ENCODE measurements at regions not wholly inside any gene's neighbourhood (a gene's known extent, or its start where the extent isn't known, plus 50 kb on each side); places are given as distances from the start of the nearest gene placed in this dataset.
"Not testable (repeated sequence)": the region's sequence is repeated elsewhere in the genome, so short reads cannot be mapped to it uniquely, and the experiment has no call there.

DNA sequence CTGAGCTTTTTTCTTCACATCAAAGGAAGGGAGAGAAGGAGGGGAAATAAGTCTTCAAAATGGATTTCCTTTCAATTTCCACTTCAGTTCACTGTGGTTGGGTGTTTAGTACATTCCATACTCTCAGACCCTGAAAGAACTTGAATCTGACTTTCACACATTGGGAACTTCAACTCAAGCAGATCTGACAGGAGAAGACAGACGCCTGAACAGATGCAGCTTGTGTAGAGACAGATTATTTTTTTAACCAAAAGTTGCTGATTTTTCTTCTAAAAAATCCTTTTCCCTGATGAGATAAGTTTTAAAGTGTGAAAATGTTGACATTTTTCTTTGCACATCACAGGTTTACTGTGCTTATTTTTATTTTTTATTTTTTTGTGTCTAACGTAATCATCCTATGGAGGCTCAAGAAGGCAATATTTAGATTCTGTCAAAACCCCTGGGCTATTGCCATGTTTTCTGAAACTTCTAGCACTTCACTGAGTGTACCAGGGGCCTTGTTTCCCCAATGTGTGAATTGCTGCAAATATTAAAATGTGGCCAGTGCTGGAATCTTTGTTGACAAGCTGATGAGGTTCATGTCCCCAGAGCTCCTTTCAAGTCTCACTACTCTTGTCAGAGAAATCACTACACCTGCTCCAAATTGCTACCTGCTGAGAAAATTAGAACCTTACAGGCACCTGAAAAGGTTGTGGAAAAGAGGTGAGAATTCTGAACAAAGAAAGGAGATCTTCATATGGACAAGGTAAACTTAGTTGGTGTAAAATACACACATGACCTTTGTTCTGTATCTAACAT lies 214.8 kb upstream of the BTBD3 start:
- TF ChIP-seq, protein P1, sequence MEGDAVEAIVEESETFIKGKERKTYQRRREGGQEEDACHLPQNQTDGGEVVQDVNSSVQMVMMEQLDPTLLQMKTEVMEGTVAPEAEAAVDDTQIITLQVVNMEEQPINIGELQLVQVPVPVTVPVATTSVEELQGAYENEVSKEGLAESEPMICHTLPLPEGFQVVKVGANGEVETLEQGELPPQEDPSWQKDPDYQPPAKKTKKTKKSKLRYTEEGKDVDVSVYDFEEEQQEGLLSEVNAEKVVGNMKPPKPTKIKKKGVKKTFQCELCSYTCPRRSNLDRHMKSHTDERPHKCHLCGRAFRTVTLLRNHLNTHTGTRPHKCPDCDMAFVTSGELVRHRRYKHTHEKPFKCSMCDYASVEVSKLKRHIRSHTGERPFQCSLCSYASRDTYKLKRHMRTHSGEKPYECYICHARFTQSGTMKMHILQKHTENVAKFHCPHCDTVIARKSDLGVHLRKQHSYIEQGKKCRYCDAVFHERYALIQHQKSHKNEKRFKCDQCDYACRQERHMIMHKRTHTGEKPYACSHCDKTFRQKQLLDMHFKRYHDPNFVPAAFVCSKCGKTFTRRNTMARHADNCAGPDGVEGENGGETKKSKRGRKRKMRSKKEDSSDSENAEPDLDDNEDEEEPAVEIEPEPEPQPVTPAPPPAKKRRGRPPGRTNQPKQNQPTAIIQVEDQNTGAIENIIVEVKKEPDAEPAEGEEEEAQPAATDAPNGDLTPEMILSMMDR (IDR thresholded peaks at IDR 0.05; ENCODE audit: control insufficient read depth, insufficient read depth, low read depth, low read length, missing control alignments) = no peak
- no peak for DNase-seq (ENCODE audit: low read depth)
- no peak overlapping the region for H3K4me3 ChIP-seq (ENCODE audit: control insufficient read depth, low read depth, low read length)

DNA sequence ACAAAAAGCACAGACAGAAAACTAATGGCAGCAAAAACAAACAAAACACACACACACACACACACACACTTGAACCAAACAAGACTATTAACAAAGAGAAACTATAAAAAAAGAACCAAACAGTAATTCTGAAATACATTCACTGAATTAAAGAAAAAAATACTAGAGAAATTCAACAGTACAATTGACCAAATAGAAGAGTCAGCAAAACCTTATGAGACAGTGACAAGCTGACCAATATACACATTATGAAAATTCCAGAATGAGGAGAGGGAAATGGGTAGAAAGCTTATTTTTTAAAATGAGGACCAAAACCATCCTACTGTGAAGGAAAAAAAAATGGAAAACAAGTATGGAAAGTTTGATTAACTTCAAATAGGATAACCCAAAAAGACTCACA lies 212.2 kb upstream of the BTBD3 start:
- H3K4me3 ChIP-seq (ENCODE audit: control insufficient read depth, low read depth, low read length) = no peak overlapping the region
- no peak for DNase-seq (ENCODE audit: low read depth)
- TF ChIP-seq, protein P1 (IDR thresholded peaks at IDR 0.05; ENCODE audit: control insufficient read depth, insufficient read depth, low read depth, low read length, missing control alignments) = no peak

DNA sequence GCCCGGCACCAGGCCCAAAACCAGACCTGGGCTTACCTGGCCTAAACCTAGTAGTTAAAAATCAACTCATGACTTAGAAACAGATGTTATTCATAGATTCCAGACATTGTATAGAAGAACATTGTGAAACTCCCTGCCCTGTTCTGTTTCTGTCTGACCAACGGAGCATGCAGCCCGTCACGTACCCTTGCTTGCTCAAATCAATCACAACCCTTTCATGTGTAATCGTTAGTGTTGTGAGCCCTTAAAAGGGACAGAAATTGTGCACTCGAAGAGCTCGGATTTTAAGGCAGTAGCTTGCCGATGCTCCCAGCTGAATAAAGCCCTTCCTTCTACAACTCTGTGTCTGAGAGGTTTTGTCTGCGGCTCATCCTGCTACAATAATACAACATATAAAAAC lies 209.5 kb upstream of the BTBD3 start:
- DNase-seq (ENCODE audit: low read depth); H3K4me3 ChIP-seq (ENCODE audit: control insufficient read depth, low read depth, low read length): not testable (repeated sequence)

DNA sequence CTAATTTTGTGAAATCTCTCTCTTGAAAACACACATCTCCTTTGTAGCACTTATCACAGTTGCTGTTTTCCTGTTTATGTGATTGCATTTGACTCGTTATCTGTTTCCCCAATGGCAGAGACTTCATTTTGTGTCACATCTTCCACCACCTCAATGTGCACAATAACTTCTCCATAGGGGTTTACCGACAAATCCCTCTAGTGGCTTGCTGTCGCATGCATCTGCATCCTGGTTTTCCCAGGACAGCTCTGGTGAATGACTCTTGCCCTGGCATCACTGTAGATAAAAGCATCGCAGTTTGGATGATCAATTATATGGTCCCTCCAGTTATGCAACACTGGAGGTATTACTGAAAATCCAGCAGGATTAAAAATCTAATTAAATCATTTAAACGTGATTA lies 206.5 kb upstream of the BTBD3 start:
- H3K4me3 ChIP-seq (ENCODE audit: control insufficient read depth, low read depth, low read length) = no peak overlapping the region
- DNase-seq (ENCODE audit: low read depth) = no peak
- TF ChIP-seq, protein P1 (IDR thresholded peaks at IDR 0.05; ENCODE audit: control insufficient read depth, insufficient read depth, low read depth, low read length, missing control alignments) = no peak

DNA sequence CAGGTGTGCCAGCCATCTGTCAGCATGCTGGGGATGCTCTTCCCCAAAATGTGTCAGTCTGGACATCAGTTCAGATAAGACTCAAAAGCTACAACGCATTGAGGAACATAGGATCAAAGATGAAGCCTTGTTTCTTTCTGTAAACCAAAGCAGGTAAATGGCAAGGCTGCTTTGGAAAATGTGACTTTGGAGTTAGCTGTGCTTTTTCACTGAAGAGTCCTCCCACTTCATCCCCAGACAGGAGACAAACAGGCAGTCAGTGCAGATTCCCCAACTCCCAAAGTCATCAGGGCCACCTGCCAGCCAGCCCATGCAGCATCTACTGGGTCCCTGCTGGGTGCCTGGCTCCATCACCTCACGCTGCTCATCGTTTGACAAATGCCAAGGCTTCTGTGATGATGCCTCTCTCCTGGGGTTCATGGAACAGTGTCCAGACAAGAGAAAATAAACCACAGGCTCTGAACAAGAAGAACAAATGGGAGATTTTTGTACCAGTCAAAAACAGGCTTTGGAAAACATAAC lies 205.0 kb upstream of the BTBD3 start:
- TF ChIP-seq, protein P1 (IDR thresholded peaks at IDR 0.05; ENCODE audit: control insufficient read depth, insufficient read depth, low read depth, low read length, missing control alignments) = no peak
- no peak overlapping the region for H3K4me3 ChIP-seq (ENCODE audit: control insufficient read depth, low read depth, low read length)
- no peak for DNase-seq (ENCODE audit: low read depth)

DNA sequence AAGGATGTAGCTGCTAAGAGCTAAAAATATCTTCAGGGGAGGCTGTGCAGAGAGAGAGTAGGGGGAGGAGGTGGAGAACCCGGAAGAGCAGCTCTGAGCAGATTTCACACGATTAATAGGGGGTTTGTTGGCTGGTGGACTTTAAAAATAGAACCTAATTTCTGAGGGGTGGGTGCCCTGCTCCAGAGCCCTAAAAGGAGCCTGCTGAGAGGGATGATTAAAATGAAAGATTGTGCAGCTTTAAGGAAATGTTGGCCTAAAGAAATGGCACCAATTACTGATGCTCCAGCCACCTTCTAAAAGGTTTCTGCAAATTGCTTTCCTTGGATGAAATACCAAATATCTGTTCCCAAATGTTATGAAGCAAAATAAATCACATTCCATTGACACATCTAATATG lies 202.8 kb upstream of the BTBD3 start:
- H3K4me3 ChIP-seq (ENCODE audit: control insufficient read depth, low read depth, low read length) = no peak overlapping the region
- TF ChIP-seq, protein P1 (IDR thresholded peaks at IDR 0.05; ENCODE audit: control insufficient read depth, insufficient read depth, low read depth, low read length, missing control alignments) = no peak
- DNase-seq (ENCODE audit: low read depth) = no peak

DNA sequence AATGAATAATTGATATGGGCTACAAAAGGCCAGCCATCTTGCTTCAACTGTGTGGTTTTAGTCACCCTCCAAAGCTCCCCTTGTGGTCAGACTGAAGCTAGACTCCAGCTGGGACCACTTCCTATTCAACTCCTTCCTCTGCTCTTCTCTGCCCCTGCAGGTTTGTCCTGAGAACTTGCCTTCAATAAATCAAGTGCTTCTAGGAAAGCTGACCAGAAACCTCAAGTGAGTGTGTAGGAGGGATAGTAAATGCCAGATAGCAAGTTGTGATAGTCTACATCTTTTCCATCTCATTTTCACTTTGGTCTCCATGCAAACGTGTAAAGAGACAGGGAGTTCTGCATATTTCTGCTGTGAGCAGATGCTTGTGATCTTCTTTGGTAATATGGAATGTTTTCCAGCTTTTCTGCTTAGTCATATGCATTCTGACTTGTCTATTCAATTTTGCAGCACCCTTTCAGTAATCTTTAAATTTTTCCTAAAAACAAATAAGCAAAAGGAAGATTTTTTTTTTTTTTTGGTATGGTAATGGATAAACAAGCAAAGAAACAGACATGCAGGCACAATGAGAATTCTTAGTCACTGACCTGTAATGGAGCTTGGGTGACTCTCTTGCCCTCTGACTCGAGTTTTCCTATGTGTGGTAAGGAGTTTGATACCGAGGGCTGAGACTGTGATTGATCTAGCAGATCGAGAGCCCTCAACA lies 201.3 kb upstream of the BTBD3 start:
- TF ChIP-seq, protein P1 (IDR thresholded peaks at IDR 0.05; ENCODE audit: control insufficient read depth, insufficient read depth, low read depth, low read length, missing control alignments) = peak; percentile 51
- no peak overlapping the region for H3K4me3 ChIP-seq (ENCODE audit: control insufficient read depth, low read depth, low read length)
- DNase-seq (ENCODE audit: low read depth) = peak; percentile 40

All from AG09309 (cell line).